Bone marrow (tissue), 2 donors: ENCODE measurements at regions not wholly inside any gene's neighbourhood (a gene's known extent, or its start where the extent isn't known, plus 50 kb on each side); places are given as distances from the start of the nearest gene placed in this dataset.

Experiments used
- DNase-seq, 2 donors: peaks; one replicate each; lab custom pipeline; 2025; lab: John Stamatoyannopoulos, UW

- DNase-seq: no peak
These were observed 158.9 kb downstream of the KLF6 start for GRCh38 chr10:3625959-3626751.

DNA sequence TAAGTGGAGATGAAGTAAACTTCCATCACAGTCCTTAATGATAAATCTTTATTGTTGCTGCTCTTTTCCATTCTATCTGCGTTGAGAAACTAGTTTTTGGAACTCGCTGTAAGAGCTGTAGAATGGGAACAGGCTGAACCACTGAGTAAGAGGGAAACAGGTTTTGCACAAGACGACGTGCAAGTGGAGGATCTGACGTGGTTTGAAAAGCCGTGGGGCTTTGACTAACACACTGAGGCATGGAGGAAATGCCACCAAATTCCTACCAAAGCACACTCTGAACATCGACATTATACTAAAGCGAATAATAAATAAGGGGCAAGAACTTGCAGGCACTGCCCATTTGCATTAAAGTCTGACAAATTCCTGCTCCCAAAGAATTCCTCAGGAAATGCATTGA is 160.6 kb downstream of the KLF6 start:
- DNase-seq: no peak

DNA sequence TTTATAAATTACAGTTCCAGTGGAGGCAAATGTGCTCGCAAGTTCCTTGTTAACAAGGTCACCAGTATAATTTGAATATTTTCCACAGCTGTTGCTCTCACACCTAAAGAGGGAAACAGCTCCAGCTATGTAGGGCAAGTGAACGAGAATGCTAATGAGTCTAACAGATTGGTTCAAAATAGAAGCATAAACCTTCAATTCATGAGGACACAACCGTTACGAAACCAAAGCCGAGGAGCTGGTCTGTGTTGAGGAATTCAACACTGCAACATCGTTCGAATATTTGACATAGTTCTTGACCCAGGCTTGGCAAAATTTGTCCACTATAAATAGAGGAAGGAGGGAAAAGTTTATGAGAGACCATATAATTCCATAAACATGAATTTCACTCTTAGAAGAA is 161.3 kb downstream of the KLF6 start:
- no peak for DNase-seq

DNA sequence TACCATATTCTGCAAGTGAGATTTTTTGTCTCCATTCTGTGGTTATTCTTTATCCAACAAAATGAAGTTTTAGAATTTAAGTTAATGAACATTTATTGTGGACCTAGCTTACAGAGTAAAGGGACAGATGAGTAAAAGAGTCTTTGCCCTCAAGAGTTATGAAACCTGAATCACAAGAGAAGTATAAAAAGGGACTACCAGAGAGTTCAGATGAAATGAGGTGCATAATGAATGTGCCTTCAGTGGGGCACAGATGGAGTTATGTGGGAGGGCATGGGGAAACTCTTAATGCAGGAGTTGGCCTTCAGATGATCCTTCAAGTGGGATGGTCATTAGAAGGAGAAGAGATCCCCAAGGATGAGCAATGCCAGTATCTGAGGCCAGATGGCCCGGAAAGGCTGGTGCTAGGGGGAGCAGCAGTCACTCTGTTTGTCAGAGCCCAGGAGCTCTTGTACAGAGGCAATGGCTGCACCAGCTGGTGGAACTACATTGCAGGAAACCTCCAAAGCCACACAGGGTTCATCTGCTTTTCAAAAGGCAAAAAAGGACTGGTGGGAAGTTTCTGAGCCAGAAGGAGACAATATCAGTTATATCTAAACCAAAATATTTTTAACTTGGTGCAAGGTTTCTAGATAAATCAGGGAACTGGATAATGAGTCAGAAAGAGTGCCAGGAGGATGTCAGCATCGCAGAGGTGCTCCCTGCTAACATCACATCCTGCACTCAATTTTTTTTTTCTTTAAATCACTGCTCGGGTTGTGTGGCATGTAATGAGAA is 162.0 kb downstream of the KLF6 start:
- DNase-seq: no peak

GRCh38 chr10:3622427-3622826 is 162.6 kb downstream of the KLF6 start:
- DNase-seq: no peak

- DNase-seq: no peak
These were observed 164.2 kb downstream of the KLF6 start for GRCh38 chr10:3620818-3621217.

- no peak for DNase-seq
These were observed 165.8 kb downstream of the KLF6 start for GRCh38 chr10:3619241-3619640.

DNA sequence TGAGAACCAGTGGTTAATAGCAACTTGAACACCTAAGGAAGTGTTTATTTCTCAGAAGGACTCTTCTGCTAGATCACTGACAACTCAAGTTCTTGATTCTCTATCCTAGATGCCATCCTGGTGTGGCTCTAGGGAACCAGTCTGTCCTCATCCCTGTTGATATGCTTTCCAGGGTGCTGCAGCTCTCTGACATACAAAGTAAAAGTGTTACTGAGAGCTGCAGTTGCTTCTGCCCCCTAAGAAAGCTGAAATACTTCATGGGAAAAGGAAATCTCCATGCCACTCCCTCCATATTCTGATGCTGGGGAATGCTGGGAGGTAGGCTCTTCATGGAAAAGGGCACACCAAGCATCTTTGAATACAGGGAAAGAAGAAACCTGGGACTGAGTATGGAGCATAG is 168.1 kb downstream of the KLF6 start:
- no peak for DNase-seq

GRCh38 chr10:3613318-3613717 is 171.7 kb downstream of the KLF6 start:
- no peak for DNase-seq

DNA sequence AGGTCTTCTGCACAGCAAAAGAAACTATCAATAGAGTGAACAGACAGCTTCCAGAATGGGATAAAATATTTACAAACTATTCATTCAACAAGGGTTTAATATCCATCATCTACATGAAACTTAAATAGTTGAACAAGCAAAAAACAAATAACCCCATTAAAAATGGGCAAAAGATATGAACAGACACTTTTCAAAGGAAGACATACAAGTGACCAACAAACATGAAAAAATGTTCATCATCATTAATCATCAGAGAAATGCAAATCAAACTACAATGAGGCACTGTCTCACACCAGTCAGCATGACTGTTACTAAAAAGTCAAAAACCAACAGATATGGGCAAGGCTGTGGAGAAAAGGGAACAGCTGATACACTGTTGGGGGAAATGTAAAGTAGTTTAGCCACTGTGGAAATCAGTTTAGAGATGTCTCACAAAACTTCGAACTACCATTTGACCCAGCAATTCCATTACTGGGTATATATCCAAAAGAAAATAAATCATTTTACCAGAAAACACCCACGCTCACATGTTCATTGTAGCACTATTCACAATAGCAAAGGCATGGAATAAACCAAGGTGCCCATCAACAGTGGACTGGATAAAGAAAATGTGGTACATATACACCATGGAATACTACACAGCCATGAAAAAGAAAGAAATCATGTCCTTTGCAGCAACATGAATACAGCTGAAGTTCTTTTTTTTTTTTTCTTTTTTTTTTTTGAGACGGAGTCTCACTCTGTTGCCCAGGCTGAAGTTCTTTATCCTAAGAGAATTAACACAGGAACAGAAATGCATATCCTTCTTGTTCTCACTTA is 172.6 kb downstream of the KLF6 start:
- no peak for DNase-seq

GRCh38 chr10:3606309-3606708 is 178.7 kb downstream of the KLF6 start:
- DNase-seq: no peak

- DNase-seq: no peak
These were observed 179.1 kb downstream of the KLF6 start for GRCh38 chr10:3605882-3606281.

- no peak for DNase-seq
These were observed 189.3 kb downstream of the KLF6 start for GRCh38 chr10:3595736-3596135.

GRCh38 chr10:3593611-3594010 is 191.4 kb downstream of the KLF6 start:
- no peak for DNase-seq

DNA sequence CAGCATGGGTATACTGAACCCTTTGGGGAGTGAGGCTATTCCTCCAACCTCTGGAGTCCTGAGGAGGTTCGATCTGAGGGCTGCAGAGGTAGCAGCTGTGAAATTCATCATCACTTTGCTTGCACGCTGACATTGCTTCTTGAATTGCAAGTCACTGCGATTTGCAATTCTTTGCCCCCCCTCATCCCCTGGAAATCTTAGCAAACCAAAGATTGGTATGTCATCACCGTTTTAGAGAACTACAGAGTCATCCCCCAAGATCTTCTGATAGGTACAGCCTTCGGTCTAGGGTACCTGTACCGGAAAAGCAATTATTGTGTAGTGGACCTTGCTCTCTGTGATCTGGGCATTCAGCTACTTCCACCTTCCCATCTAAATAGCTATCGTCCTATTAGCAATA is 192.6 kb downstream of the KLF6 start:
- DNase-seq: no peak

DNA sequence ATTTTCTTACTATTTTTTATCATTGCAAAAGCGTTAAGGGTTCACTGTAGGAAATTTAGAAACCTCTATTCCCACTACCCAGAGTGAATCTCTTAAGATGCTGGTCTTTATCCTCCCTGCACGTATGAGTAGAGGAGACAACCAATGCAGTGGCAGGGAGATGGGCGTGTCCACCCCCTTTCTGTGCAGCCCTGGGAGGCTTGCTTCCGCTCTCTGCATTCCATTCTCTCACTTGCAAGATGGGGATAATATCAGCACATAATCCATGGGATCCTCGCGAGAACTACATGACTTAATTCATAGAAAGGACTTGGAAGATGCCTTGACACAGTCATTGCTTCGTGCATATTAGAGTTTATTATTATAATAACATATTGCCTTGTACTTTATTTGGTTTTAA is 196.2 kb downstream of the KLF6 start:
- no peak for DNase-seq

DNA sequence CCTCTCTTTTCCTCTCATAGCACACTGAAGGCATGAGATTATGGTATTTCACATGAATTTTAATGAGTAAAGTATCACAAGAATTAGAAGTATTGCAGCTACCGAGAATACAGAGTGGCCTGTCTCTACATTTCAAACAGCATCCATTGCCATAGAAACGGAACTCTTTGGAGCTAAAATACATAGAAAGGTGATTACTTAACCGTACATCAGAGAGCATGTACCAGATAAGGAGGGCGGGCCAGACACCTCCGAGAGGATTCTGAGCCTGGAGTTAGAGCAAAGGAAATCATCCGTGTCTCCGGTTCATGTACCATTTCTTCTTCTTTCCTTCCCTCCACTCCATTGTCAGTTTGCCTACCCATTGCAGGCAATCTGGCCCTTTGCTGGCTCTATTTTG is 196.7 kb downstream of the KLF6 start:
- no peak for DNase-seq

DNA sequence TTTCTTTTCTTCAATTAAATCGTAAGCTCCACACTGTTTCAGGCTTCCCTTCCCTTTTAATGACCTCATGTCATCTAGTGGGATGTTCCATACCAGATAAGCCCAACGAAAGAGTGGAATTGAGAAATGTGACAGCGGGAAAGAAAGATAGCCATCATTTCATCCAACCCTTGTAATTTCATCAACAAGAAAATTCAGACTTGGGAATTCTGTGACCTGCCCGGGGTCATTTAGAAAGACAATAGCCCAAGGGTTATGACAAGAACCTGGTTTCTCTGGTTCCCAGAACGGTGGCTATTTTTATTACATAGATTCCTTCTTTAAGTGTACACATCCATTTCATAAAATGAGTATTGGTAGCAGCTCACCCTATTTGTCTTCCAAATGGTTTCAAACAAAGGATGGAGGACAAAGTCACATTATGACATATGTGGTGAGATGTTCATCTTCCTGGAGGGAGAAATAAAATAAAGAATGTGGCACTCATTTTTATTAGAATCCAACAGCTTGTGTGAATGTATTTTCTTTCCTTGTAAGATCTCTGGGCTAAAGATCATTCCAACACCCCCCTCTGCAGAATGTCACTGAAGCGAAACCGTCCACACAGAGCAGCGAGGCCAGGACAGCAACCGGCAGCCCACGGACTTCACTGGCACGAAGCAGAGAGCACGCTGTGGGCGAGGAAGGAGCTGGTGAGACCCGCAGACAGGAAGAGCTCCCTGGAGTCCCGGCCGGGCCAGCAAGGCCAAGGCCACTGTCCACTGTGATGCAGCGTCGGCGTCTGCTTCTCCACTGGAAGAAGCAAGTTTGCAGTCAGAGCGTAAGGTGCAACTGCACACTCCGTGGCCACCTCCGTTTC is 199.9 kb downstream of the KLF6 start:
- no peak for DNase-seq

GRCh38 chr10:3580565-3580964 is 204.4 kb downstream of the KLF6 start:
- no peak for DNase-seq

- no peak for DNase-seq
These were observed 205.2 kb downstream of the KLF6 start for GRCh38 chr10:3579845-3580244.

DNA sequence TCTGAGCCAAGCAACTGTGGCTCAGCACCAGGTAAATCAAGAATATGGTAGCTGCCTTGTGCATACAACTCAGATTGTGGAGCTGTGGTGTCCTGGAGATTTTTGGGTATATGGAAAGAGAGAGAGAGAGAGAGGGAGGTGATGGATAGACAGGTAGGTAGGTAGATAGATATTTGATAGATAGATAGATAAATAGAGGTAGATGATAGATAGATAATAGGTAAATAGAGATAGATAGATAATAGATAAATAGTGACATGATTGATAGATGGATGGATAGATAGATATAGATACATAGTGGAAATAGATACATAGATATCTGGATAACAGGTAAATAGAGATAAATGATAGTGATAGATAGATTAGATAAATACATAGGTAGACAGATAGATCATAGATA is 206.3 kb downstream of the KLF6 start:
- no peak for DNase-seq

DNA sequence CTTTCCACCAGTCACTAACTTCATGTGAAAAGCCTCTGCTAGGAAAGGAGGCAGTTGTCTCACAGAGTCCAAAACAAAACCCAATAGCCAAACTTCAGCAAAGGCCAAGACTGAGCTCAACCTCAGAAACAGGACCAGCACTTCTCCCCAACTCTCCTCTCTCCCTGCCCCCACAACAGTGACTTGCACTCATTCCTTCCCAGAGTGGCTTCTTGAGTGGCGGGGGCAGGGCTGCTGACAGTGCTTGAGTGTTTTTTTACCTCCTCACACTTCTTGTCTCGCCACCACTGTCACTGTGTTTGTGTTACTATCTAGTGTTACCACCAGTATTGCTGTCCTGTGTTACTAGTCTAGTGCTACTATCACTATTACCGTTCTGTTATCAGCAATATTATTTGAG is 206.8 kb downstream of the KLF6 start:
- no peak for DNase-seq
